Retinal pigment epithelial cell (primary cell): ENCODE measurements at regions not wholly inside any gene's neighbourhood (a gene's known extent, or its start where the extent isn't known, plus 50 kb on each side); places are given as distances from the start of the nearest gene placed in this dataset.
"Not testable (repeated sequence)": the region's sequence is repeated elsewhere in the genome, so short reads cannot be mapped to it uniquely, and the experiment has no call there.

Source experiments
- DNase-seq: peaks from one replicate; pipeline ENCODE4 v3.0.0-alpha.2; 2010; ENCODE audit warnings: low read depth
- H3K4me3 ChIP-seq: 2 replicates; pipeline ENCODE4 v1.5.1; 2011; ENCODE audit warnings: mild to moderate bottlenecking, low read length, control low read depth, moderate library complexity
- CTCF ChIP-seq: conservative IDR thresholded peaks from 2 replicates; pipeline ENCODE4 v1.5.1; 2011; ENCODE audit warnings: low read depth, low read length, control low read depth, inconsistent platforms

GRCh38 chr5:120327180-120327579, 136.9 kb upstream of the PRR16 start:
- H3K4me3 ChIP-seq: no peak overlapping the region
- DNase-seq: no peak
- TF ChIP-seq CTCF: peak; percentile 21

GRCh38 chr5:120329095-120329494, 135.0 kb upstream of the PRR16 start:
- TF ChIP-seq CTCF: no peak
- H3K4me3 ChIP-seq: no peak overlapping the region
- DNase-seq: no peak

GRCh38 chr5:120330558-120330957, 133.5 kb upstream of the PRR16 start:
- DNase-seq: no peak
- TF ChIP-seq CTCF: no peak
- H3K4me3 ChIP-seq: no peak overlapping the region

- H3K4me3 ChIP-seq: no peak overlapping the region
- no peak for TF ChIP-seq CTCF
- no peak for DNase-seq
Observed at GRCh38 chr5:120344181-120344580, 119.9 kb upstream of the PRR16 start.

GRCh38 chr5:120345947-120346346, 118.2 kb upstream of the PRR16 start:
- H3K4me3 ChIP-seq: no peak overlapping the region
- DNase-seq: no peak
- no peak for TF ChIP-seq CTCF

GRCh38 chr5:120351071-120351470, 113.0 kb upstream of the PRR16 start:
- not testable (repeated sequence) for H3K4me3 ChIP-seq, DNase-seq

GRCh38 chr5:120354126-120354525, 110.0 kb upstream of the PRR16 start:
- no peak overlapping the region for H3K4me3 ChIP-seq
- DNase-seq: no peak
- TF ChIP-seq CTCF: no peak

GRCh38 chr5:120358949-120359348, 105.2 kb upstream of the PRR16 start:
- DNase-seq: no peak
- TF ChIP-seq CTCF: no peak
- H3K4me3 ChIP-seq: no peak overlapping the region
